ENCODE measurements at regions not wholly inside any gene's neighbourhood (a gene's known extent, or its start where the extent isn't known, plus 50 kb on each side); places are given as distances from the start of the nearest gene placed in this dataset.
A peak's percentile ranks its signal among the peaks of the same experiment; 100 is the strongest.
"Not testable (repeated sequence)": the region's sequence is repeated elsewhere in the genome, so short reads cannot be mapped to it uniquely, and the experiment has no call there.

DNA sequence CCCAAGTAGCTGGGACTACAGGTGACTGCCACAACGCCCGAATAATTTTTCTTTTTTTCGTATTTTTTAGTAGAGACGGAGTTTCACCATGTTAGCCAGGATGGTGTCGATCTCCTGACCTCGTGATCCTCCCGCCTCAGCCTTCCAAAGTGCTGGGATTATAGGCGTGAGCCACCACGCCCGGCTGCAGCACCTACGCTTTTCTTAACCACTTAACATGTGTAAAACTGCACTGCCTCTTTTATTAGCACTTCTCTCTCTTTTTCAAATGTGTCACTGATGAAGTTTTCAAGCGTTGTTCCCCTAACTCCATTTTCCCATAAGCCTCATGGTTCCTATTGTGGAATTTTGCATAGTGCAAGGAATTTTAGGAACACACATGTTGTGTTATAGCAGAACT, 55.6 kb downstream of the RHOB start:
- H3K36me3 ChIP-seq (replicated peaks in 1 of 2; ENCODE audit: control insufficient read depth in 1 of 2, insufficient read depth in 2 of 2, low read length in 1 of 2); H3F3A ChIP-seq (replicated peaks; ENCODE audit: insufficient read depth); H3K4me1 ChIP-seq (ENCODE audit: control insufficient read depth in 1 of 2, insufficient read depth in 2 of 2, low read depth in 1 of 2, low read length in 1 of 2); H3K9me2 ChIP-seq; H3K4me2 ChIP-seq; CTCF ChIA-PET; POLR2A ChIA-PET; H3K9ac ChIP-seq; H4K20me1 ChIP-seq (ENCODE audit: insufficient read depth); DNase-seq; H3K27me3 ChIP-seq (ENCODE audit: insufficient read depth); H3K27ac ChIP-seq (ENCODE audit: low read depth in 2 of 2, low read length in 1 of 2); H2AFZ ChIP-seq (ENCODE audit: low read depth); H3K79me2 ChIP-seq (ENCODE audit: insufficient read depth); H3K9me3 ChIP-seq; H3K4me3 ChIP-seq (ENCODE audit: low read depth in 2 of 2, low read length in 1 of 2): not testable (repeated sequence)
- 92% methylated on average over 12 of the region's 12 CpGs for WGBS (ENCODE audit: low lambda C conversion rate)

DNA sequence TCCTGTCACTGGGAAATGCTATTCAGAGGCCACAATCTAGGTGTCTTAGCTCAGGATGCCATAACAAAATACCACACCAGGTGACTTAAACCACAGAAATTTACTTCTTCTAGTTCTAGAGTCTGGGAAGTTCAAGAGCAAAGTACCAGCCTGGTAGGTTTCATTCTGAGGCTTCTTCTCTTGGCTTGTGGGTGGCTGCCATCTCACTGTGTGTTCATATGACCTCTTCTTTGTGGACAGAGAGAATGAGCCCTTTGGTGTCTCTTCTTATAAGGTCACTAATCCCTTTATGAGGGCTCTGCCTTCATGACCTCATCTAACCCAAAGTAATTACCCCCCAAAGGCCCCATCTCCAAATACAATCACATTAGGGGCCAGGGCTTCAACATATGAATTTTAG, 57.3 kb downstream of the RHOB start:
- no peak for TF ChIP-seq TEAD4 (IDR thresholded peaks at IDR 0.05; ENCODE audit: borderline replicate concordance, insufficient read depth)
- TF ChIP-seq NFIC (IDR thresholded peaks at IDR 0.05; ENCODE audit: borderline replicate concordance) = no peak
- TF ChIP-seq JUND (IDR thresholded peaks at IDR 0.05) = no peak
- no peak for TF ChIP-seq RFX5 (IDR thresholded peaks at IDR 0.05; ENCODE audit: low read length)
- no peak for TF ChIP-seq RCOR1 (IDR thresholded peaks at IDR 0.05; ENCODE audit: low read length)
- TF ChIP-seq, protein P1, sequence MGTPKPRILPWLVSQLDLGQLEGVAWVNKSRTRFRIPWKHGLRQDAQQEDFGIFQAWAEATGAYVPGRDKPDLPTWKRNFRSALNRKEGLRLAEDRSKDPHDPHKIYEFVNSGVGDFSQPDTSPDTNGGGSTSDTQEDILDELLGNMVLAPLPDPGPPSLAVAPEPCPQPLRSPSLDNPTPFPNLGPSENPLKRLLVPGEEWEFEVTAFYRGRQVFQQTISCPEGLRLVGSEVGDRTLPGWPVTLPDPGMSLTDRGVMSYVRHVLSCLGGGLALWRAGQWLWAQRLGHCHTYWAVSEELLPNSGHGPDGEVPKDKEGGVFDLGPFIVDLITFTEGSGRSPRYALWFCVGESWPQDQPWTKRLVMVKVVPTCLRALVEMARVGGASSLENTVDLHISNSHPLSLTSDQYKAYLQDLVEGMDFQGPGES (IDR thresholded peaks at IDR 0.05; ENCODE audit: low read depth, low read length) = no peak
- ChIA-PET CTCF (interaction anchor here (0.8 to 1.0 kb wide), 2 partner anchors 45 to 147 kb away, joined by 3 to 4 read pairs; partner anchors contain the start of gene HS1BP3), POLR2A (no interaction called here)
- Histone ChIP-seq H3K4me3 (ENCODE audit: low read depth in 2 of 2, low read length in 1 of 2) (no peak overlapping the region), H3K9me2 (no peaks in the 10 kb centered on the region), H3K79me2 (ENCODE audit: insufficient read depth) (no peaks in the 10 kb centered on the region), H3F3A (replicated peaks; ENCODE audit: insufficient read depth) (no peaks in the 10 kb centered on the region), H3K4me2 (no peak overlapping the region), H2AFZ (ENCODE audit: low read depth) (no peak overlapping the region), H3K27me3 (ENCODE audit: insufficient read depth) (no peaks in the 10 kb centered on the region), H3K36me3 (replicated peaks in 1 of 2; ENCODE audit: control insufficient read depth in 1 of 2, insufficient read depth in 2 of 2, low read length in 1 of 2) (no peaks in the 10 kb centered on the region), H3K9ac (no peak overlapping the region), H3K27ac (ENCODE audit: low read depth in 2 of 2, low read length in 1 of 2) (no peak overlapping the region), H3K9me3 (no peaks in the 10 kb centered on the region), H4K20me1 (ENCODE audit: insufficient read depth) (no peaks in the 10 kb centered on the region), H3K4me1 (ENCODE audit: control insufficient read depth in 1 of 2, insufficient read depth in 2 of 2, low read depth in 1 of 2, low read length in 1 of 2) (peaks cover 0 to 3% of the 10 kb centered on the region in 2 experiments; a peak in 1 of 4 replicates)
- DNase-seq = no peak

DNA sequence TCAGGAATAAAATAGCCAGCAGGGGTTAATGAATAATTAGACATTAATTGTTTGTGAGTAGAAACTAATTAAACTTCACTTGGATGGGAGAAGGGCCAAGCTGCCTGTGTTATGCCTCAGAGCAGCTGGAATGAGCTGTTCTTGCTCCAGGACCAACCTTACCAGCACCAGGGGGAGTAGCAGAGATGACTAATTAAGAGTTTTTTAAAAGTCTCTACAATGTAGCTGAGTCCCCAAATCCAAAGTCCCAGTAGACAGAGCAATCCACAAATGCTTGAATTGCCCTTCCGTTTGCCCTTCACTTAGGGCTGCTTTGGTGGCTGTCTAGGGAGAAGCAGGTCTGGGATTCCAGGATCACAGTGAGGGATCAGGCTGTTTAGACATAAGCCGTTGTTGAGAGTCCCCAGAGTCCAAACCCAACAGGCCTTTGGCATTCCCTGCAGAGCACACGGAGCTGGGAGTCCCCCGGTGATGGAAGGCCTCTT, 59.4 kb downstream of the RHOB start:
- Histone ChIP-seq H3K36me3 (replicated peaks in 1 of 2; ENCODE audit: control insufficient read depth in 1 of 2, insufficient read depth in 2 of 2, low read length in 1 of 2) (no peaks in the 10 kb centered on the region), H3K4me2 (no peak overlapping the region), H3K79me2 (ENCODE audit: insufficient read depth) (no peaks in the 10 kb centered on the region), H3K27ac (ENCODE audit: low read depth in 2 of 2, low read length in 1 of 2) (no peak overlapping the region), H3F3A (replicated peaks; ENCODE audit: insufficient read depth) (no peaks in the 10 kb centered on the region), H3K9ac (no peak overlapping the region), H3K9me3 (no peaks in the 10 kb centered on the region), H3K27me3 (ENCODE audit: insufficient read depth) (no peaks in the 10 kb centered on the region), H4K20me1 (ENCODE audit: insufficient read depth) (no peaks in the 10 kb centered on the region), H2AFZ (ENCODE audit: low read depth) (no peak overlapping the region), H3K4me1 (ENCODE audit: control insufficient read depth in 1 of 2, insufficient read depth in 2 of 2, low read depth in 1 of 2, low read length in 1 of 2) (peaks cover 0 to 11% of the 10 kb centered on the region in 2 experiments; a peak in 1 of 4 replicates), H3K9me2 (no peaks in the 10 kb centered on the region), H3K4me3 (ENCODE audit: low read depth in 2 of 2, low read length in 1 of 2) (no peak overlapping the region)
- POLR2A ChIA-PET = no interaction called here
- no peak for DNase-seq
- no peak for TF ChIP-seq NRF1 (IDR thresholded peaks at IDR 0.05; ENCODE audit: low read depth, low read length)
- TF ChIP-seq, protein P2, sequence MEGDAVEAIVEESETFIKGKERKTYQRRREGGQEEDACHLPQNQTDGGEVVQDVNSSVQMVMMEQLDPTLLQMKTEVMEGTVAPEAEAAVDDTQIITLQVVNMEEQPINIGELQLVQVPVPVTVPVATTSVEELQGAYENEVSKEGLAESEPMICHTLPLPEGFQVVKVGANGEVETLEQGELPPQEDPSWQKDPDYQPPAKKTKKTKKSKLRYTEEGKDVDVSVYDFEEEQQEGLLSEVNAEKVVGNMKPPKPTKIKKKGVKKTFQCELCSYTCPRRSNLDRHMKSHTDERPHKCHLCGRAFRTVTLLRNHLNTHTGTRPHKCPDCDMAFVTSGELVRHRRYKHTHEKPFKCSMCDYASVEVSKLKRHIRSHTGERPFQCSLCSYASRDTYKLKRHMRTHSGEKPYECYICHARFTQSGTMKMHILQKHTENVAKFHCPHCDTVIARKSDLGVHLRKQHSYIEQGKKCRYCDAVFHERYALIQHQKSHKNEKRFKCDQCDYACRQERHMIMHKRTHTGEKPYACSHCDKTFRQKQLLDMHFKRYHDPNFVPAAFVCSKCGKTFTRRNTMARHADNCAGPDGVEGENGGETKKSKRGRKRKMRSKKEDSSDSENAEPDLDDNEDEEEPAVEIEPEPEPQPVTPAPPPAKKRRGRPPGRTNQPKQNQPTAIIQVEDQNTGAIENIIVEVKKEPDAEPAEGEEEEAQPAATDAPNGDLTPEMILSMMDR (IDR thresholded peaks at IDR 0.05) = peak; percentile 42
- 95% methylated on average over 4 of the region's 4 CpGs for WGBS (ENCODE audit: low lambda C conversion rate)
- CTCF ChIA-PET = interaction anchor here (0.9 to 1.5 kb wide), 3 partner anchors 9 to 136 kb away, joined by 3 to 5 read pairs (median 3); no protein-coding TSS in a partner anchor

Measured in SK-N-SH (cell line).